T-helper 1 cell treated with Interleukin-12 subunit alpha and Interleukin-12 subunit beta and Interleukin-4 antibody, amounts not matched to agents 30 ng/mL and 1 ng/mL, for 36 hours (primary cell): ENCODE measurements at regions not wholly inside any gene's neighbourhood (a gene's known extent, or its start where the extent isn't known, plus 50 kb on each side); places are given as distances from the start of the nearest gene placed in this dataset.
"Not testable (repeated sequence)": the region's sequence is repeated elsewhere in the genome, so short reads cannot be mapped to it uniquely, and the experiment has no call there.

ENCODE experiments used
- intact Hi-C: fragments of 100-400 bp; cut with micrococcal nuclease; formaldehyde crosslinking; loops from one replicate; pipeline ENCODE4 v1.15.1; 2024

DNA sequence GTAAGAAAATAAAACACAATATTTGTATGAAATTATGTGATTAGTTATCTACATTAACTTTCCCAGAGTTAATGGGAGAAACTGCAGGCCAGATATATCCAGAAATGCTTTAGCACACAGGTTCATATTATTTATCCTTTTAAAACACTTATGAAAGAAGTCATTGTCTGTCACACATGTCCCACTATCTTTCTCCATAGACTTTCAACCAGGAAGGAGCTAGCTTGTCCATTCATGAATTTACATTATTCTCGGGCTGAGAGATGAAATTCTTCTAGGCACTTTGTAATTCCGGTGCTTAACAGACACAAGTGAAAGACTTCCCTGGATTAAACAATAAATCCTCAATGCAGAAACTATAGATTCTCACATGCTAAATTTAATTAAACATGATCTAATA lies 1043.2 kb downstream of the CDH9 start:
- intact Hi-C loops = no loop called here

DNA sequence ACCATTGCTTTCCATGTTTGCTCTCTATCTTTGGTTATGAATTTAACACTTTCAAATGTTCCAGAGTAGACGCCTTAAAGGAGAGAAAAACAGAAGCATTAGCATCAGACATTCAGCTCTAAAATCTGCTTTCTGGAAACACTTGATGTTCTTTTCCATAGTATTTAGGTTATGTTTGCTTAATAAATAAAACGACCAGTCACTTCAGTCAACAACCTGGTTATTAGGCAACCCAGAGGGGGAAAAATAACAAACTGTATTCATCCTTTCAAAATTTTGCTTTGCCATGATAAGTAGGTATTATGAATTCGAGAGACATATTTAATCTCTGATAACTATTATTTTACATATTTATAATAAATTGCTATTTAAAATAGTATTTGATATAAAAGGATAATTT lies 1044.7 kb downstream of the CDH9 start:
- intact Hi-C loops = no loop called here

DNA sequence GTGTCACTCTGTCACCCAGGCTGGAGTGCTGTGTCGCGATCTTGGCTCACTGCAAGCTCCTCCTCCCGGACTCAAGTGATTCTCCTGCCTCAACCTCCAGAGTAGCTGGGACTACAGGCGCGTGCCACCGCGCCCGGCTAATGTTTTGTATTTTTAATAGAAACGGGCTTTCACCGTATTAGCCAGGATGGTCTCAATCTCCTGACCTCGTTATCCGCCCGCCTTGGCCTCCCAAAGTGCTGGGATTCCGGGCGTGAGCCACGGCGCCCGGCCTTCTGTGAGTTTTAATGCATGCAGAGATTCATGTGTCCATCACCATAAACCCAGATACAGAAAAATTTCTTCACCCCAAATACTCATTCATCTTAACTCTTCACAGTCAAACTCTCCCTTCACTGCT lies 1046.7 kb downstream of the CDH9 start:
- intact Hi-C loops = no loop called here

DNA sequence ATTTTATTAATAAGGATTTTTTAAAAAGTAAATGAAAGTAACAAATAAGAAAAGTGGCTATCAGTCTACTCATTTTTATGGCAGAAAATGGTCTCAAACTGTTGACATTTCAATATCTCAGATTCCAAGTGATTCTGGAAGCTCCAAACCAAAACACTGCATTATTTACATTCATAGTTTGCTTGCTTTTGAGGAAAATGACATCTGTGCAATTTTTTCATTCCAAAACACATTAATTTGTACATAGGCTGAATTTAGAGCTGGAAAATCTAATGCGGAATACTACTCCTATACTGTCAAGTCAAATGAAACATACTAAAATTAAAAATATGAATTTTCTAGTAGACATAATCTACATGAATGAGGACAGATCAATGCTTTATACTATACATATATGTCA lies 1047.6 kb downstream of the CDH9 start:
- intact Hi-C loops = no loop called here

DNA sequence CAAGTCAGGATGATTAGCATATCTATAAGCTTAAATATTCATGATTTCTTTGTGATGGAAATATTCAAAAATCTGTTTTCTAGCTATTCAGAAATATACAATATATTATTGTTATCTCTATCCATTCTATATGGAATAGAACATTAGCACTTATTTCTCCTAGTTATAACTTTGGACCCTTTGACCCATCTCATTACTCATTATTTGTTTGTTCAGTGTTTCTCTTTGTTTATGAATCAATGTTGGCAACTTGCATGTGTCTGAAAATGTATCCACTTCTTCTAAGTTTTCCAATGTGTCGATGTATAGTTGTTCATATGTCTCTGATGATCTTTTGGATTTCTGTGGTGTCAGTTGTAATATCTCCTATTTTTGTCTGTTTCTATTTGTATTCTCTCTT lies 1059.3 kb downstream of the CDH9 start:
- intact Hi-C loops = no loop called here

DNA sequence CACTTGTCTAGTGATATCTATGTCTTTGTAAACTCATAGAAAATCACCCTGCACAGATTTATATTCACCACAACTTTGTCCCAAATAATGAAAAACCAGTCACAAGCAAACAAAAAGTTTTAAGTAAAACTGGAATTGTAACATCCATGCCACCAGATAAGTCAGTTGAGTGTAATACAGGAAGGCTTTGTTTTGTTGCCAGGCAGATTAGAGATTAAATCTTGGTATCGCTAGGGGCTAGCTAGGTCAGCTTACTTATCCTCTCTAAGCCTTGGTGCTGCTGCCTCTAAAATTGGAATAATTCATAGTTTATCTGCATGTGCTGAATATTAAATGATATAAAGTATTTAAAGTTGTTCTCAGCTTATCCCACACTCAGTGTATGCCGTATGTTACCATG lies 1062.5 kb downstream of the CDH9 start:
- intact Hi-C loops = no loop called here

DNA sequence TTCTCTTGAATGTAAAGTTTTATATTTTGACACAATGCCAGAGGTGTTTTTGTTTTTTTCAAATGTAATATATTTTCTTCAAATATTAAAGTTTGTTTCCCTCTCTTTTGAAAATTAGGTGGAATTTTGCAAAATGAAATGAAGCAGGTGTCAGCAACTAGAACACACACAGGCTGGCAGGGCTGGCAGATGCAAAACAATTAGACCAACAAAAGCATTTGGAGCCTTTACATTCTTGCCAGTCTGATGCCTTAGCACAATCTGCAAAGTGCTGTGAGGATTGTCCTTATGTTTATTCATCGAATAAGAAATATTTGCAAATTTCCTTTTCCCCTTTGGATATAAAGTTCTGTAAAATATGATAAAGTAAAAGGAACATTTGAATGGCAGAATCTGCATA lies 1063.9 kb downstream of the CDH9 start:
- intact Hi-C loops = no loop called here

DNA sequence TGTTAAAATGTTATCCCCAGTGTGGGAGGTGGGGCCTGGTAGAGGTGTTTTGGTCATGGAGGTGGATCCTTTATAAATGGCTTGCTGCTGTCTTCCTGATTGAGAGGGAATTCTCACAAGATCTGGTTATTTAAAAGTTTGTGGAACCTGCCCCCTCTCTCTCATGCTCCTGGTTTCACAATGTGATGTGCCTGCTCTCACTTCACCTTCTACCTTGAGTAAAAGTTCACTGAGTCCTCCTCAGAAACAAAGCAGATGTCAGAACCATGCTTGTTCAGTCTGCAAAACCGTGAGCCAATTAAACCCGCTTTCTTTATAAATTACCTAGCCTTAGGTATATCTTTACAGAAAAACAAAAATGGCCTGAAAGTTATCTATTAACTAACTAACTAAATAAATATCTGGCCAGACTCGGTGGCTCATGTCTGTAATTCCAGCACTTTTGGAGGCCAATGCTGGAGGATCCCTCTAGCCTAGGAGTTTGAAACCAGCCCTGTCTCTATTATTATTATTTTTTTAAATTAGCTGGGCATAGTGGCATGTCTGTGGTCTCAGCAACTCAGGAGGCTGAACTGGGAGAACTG lies 1067.4 kb downstream of the CDH9 start:
- intact Hi-C loops = no loop called here

DNA sequence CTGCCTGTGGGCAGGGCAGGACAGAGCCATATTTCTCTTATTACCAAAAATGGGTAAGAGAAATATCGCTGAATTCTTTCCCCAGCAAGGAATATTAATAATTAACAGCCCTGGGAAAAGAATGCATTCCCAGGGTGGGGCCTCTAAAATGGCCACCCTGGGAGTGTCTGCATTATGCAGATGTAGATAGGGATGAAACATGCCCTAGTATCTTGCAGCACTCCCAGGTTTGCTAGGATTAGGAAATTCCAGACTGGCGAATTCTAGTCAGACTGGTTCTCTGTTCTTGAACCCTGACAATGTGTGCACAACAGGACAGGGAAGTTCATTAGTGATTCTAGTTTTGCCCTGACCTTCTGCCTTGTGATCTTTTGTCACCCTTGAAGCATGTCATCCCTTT lies 1069.3 kb downstream of the CDH9 start:
- intact Hi-C loops = not testable (repeated sequence)

DNA sequence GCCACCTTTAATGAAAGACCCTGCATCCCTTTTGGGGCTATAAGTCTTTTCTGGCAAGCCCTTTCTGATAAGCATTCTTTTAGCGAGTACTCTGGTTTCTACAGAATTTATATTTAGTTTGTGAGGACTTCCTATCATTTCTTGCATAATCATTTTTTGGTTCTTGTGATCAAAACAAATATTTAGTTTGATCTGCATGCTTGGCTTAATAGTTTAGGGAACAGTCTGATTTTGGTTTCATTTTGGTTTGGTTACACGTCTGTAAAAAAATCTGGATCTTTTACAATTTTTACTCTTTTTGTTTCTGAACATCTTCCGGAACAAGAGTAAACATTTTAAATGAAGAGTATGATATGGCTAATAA lies 1074.4 kb downstream of the CDH9 start:
- intact Hi-C loops = no loop called here

DNA sequence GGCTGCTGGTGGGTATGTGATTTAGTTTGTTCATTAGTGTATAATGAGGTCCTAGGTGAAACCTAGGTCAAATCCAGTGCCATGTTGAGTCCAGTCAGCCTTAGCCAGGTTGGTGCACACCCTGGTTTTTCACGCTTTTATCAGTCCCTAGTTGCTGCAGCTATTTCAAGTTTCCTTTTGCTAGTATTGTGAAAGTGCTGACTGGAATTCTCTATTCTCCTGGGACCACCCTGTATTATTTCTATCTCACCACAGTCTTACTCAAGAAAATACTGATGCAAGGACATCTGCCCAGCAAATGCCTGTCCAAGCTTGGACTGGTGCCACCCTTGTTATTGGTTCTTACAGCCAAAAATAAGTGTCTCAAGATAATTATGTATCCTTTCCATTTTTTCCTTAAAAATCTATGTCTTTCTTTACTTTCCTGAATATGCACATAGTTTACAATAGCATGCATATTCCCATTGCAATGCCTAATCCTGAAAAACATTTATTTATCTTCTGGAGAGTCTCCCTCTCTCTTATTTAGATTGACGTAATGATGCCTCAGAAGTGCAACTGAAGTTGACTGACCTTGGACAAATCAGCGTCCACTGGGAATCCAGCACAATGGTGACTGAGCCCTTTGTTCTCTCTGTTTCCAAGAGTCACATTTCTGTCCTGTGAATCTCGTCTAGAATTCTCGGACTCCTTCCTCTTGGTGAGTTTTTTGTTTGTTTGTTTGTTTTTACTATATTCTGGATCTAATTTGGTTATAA lies 1075.0 kb downstream of the CDH9 start:
- intact Hi-C loops = no loop called here

DNA sequence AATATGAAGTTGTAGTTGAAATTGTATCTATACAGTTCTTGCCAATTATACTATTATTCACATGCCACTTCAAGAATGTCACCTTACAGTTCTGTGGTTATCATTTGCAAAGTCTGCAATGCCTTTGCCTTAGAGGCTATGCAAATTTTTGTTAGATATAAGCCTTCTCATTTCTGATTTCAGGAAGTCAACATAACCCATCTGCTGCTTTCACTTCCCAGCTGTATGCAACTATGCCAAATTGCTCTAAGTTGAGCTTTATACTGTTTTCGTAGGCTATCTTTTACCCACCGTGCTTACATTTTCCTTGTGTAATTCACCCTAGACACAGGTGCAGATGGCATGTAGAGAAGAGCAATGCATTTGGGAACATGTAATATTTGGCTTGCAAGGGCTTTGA lies 1083.0 kb downstream of the CDH9 start:
- intact Hi-C loops = no loop called here

DNA sequence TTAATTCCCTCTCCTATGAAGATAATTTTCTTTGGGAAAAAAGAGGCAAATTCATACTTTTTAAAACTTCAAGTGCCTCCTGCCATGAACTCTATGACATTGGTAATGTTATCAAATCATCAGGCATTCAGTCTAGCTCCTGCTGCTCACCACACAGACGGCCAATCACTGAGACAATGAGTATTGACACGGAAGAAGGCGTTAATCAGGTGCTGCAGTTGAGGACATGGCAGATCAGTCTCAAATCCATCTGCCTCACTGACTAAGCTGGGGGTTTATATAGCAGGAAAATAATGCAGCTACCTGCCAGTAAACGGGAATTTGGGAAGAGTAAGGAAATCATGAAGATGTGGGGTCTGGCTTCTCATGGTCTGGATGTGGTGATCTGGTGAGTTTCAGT lies 1087.7 kb downstream of the CDH9 start:
- intact Hi-C loops = no loop called here

DNA sequence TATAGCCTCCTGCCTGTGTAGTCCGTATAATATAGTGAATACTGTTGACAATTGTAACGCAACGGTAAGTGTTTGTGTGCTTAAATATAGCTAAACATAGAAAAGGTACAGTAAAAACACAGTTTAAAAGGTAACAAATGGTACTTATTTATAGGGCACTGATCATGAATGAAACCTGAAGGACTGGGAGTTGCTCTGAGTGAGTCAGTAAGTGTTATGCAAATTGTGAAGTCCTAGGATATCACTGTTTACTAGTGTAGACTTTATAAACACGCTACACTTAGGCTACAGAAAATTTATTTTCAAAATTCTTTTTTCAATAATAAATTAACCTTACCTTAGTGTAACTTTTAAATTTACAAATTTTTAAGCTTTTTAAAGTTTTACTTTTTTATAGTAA lies 1090.1 kb downstream of the CDH9 start:
- intact Hi-C loops = no loop called here

DNA sequence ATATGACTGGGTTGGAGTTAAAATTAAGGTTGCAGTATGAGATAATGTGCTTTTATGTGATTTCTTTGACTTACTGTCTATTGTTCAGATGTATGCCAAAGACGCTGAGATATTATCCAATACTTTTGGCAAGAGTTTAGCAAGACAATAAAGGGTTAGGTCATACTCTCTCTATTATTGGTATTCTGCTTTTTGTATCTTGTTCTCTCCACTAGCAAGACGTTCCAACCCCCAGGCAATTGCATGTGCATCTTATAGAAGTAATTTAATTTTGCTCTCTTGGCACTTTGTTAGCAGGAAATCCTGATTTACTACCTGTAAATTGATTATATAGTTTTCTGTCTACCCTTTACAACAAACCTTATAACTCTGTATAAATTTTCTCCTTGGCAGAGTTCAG lies 1093.6 kb downstream of the CDH9 start:
- intact Hi-C loops = no loop called here

DNA sequence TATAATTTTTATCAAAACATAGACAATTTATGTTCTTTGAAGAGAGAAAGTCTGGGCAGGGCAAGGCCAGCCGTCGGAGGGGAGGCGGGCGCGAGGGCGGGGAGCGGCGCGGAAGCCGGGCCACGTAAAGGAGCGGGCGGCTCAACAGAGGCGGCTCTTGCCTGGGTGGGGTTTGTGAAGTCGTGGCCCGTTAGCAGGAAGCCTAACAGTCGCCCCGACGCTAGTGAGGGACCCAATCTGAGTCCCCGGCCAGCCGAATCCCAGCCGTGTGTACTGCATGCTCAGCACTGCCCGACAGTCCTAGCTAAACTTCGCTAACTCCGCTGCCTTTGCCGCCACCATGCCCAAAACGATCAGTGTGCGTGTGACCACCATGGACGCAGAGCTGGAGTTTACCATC lies 1129.2 kb downstream of the CDH9 start:
- intact Hi-C loops = no loop called here

DNA sequence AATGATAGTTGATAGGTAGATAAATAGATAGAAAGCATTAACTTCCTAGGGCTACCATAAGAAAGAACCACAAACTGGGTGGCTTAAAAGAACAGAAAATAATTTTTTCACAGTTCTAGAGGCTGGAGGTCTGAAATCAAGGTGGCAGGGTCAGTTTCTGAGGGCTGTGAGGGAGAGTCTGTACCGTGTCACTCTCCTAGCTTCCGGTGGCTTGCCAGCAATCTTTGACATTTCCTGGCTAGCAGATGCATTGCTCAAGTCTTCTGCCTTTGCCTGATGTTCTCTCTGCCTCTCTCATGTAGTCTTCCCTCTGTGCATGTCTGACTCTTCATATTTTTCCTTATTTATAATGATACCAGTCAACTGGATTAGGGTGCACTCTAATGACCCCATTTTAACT lies 1132.7 kb downstream of the CDH9 start:
- intact Hi-C loops = no loop called here

DNA sequence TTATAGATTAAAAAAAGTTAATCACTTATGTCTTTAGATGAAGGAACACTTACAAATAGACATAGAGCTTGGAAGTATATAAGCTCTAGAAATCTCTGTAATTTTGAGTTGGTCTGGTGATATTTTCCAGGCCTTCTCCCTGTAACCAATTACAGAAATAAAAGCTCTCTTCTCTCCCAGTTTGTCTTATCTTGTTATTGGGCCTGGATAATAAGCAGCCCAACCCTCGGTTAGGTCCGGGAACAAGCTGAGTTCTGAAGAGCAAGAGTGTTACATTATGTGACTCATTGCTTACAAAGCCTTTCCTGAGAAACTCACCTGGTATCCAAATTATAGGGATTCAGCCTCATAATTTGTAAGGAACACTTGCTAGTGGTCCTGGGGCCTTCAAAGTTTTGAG lies 1146.2 kb downstream of the CDH9 start:
- intact Hi-C loops = no loop called here

DNA sequence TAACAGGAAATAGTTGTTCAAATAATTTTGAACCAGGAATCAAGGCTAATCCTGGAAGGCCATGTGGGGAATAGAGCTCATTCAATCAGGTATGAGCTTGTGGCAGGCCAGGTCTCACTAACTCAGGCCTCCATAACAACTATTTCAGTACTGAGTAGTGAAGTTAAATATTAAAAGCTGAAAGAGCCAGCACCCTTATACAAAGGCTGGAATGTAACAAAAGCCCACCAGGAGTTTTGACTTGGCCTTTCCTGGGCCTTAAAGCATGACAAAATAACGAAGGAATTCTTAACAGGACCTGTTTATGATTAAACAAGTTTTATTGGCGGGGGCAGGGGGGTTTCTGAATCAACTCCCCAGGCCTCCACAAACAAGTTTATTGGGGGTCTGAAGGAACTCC lies 1146.7 kb downstream of the CDH9 start:
- intact Hi-C loops = no loop called here

DNA sequence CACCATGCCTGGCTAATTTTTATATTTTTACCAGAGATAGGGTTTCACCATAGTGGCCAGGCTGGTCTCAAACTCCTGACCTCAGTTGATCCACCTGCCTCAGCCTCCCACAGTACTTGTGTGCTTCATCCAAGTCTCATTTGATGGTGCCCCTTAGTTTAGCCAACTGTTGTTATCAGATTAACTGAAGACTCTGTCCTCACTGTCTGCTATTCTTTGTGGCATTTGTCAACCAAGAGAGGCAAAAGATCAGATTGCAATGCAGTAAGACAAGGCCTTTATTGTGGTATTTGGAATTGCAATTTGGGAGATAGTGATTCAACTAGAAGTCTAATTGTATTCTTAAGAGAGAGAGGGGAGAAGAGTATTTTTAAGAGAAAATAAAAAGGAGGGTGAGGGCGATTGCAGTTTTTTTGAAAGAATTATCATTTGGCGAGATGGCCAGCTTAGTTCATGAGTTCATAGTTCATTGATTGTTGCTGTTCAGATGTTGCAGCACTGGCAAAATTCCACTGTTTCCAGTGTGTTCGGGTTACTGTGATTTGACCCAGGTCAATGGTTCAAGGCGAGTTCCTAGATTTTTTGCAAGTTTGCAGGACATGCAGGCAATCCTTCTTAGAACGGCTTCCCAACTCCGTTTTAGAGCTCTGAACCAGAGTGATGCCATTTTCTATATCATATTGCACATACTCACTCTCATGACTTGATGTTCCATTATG lies 1156.9 kb downstream of the CDH9 start:
- intact Hi-C loops = no loop called here

DNA sequence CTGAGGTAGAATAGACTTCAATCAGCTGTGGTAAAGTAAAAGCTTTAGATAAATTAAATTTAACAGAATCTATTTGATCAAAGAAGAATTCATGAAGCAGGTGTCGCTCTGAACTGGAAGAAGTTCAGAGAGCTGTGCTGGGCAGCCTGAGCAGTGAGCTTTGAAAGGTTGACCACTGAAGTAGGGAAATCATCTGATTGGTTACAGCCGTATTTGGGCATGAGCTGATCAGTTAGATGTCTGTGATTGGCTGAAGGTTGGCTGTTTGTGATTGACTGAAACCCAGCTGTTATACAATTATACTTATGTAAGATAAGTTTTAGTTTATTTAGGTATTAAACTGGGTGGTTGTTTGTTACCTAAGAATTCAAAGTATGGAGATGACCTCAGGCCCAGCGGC lies 1174.6 kb downstream of the CDH9 start:
- intact Hi-C loops = no loop called here

DNA sequence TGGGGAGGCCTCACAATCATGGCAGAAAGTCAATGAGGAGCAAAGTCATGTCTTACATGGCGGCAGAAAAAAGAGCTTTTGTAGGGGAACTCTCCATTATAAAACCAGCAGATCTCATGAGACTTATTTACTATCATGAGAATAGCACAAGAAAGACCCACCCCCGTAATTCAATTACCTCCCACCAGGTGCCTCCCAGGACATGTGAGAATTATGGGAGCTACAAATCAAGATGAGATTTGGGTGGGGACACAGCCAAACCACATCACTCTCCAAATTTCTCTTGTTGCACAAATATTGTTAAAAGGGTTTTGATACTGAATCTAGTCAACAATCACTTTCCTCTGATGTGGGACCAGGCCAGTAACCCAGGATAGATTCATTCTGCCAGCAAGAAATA lies 1176.1 kb downstream of the CDH9 start:
- intact Hi-C loops = no loop called here

DNA sequence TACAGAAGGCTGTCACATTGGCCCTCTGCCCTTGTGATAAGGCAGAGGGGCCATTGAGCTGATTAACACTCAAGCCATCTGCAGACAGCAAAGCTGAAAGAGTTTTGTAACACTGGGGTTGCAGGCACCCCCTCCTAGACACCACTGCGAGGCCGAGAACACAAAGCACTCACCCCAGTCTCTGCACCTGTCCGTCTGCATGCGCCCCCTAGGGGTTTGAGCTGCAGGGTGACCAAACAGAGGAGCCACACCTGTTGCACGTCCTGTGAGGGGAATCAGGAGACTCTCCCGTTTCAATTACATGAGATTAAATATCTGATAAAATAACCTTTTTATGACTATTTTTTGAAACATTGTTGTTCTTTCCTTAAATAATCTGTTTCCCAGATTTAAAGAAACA lies 1180.4 kb downstream of the CDH9 start:
- intact Hi-C loops = no loop called here
